ENCODE measurements at regions not wholly inside any gene's neighbourhood (a gene's known extent, or its start where the extent isn't known, plus 50 kb on each side); places are given as distances from the start of the nearest gene placed in this dataset.

- Histone ChIP-seq H3K9ac (ENCODE audit: low read depth in 1 of 2, low read length in 2 of 2) (no peak overlapping the region), H3K27ac (ENCODE audit: low read depth in 1 of 2, low read length in 2 of 2) (no peak overlapping the region), H3K9me3 (ENCODE audit: control insufficient read depth in 4 of 4, low read length in 3 of 4) (no peaks in the 10 kb centered on the region), H3K27me3 (ENCODE audit: control insufficient read depth in 4 of 4, insufficient read depth in 4 of 4, low read length in 3 of 4) (no peaks in the 10 kb centered on the region), H3K4me3 (ENCODE audit: low read depth in 1 of 3, low read length in 3 of 3) (no peak overlapping the region), H3K36me3 (ENCODE audit: control insufficient read depth in 4 of 4, insufficient read depth in 3 of 4, low read depth in 1 of 4, low read length in 3 of 4) (no peaks in the 10 kb centered on the region), H3K4me1 (ENCODE audit: control insufficient read depth in 4 of 4, insufficient read depth in 4 of 4, low read length in 3 of 4) (no peaks in the 10 kb centered on the region)
- DNase-seq (ENCODE audit: low spot score): no peak
- WGBS: 87% methylated on average over 7 of the region's 7 CpGs
- no peak for TF ChIP-seq HNF4A (conservative IDR thresholded peaks at IDR 0.05)
Measured at GRCh38 chr5:168153263-168153875, 138.1 kb upstream of the WWC1 start.

GRCh38 chr5:168153876-168154270 is 137.6 kb upstream of the WWC1 start:
- WGBS: 71% methylated on average over 6 of the region's 6 CpGs
- TF ChIP-seq RXRA (IDR thresholded peaks at IDR 0.05): no peak
- no peak overlapping the region for H3K9ac ChIP-seq (ENCODE audit: low read depth in 1 of 2, low read length in 2 of 2)
- DNase-seq (ENCODE audit: low spot score): no peak
- no peaks in the 10 kb centered on the region for H3K27me3 ChIP-seq (ENCODE audit: control insufficient read depth in 4 of 4, insufficient read depth in 4 of 4, low read length in 3 of 4)
- H3K9me3 ChIP-seq (ENCODE audit: control insufficient read depth in 4 of 4, low read length in 3 of 4): no peaks in the 10 kb centered on the region
- H3K36me3 ChIP-seq (ENCODE audit: control insufficient read depth in 4 of 4, insufficient read depth in 3 of 4, low read depth in 1 of 4, low read length in 3 of 4): no peaks in the 10 kb centered on the region
- H3K27ac ChIP-seq (ENCODE audit: low read depth in 1 of 2, low read length in 2 of 2): no peak overlapping the region
- H3K4me3 ChIP-seq (ENCODE audit: low read depth in 1 of 3, low read length in 3 of 3): no peak overlapping the region
- H3K4me1 ChIP-seq (ENCODE audit: control insufficient read depth in 4 of 4, insufficient read depth in 4 of 4, low read length in 3 of 4): no peaks in the 10 kb centered on the region

GRCh38 chr5:168155585-168155984 is 135.9 kb upstream of the WWC1 start:
- WGBS: 75% methylated on average over 2 of the region's 2 CpGs
- no peak overlapping the region for H3K9ac ChIP-seq (ENCODE audit: low read depth in 1 of 2, low read length in 2 of 2)

More at GRCh38 chr5:168155585-168155984, 135.9 kb upstream of the WWC1 start:
- Histone ChIP-seq H3K9me3 (ENCODE audit: control insufficient read depth in 4 of 4, low read length in 3 of 4) (no peaks in the 10 kb centered on the region), H3K4me1 (ENCODE audit: control insufficient read depth in 4 of 4, insufficient read depth in 4 of 4, low read length in 3 of 4) (no peaks in the 10 kb centered on the region), H3K36me3 (ENCODE audit: control insufficient read depth in 4 of 4, insufficient read depth in 3 of 4, low read depth in 1 of 4, low read length in 3 of 4) (no peaks in the 10 kb centered on the region), H3K27me3 (ENCODE audit: control insufficient read depth in 4 of 4, insufficient read depth in 4 of 4, low read length in 3 of 4) (no peaks in the 10 kb centered on the region), H3K4me3 (ENCODE audit: low read depth in 1 of 3, low read length in 3 of 3) (no peak overlapping the region), H3K27ac (ENCODE audit: low read depth in 1 of 2, low read length in 2 of 2) (no peak overlapping the region)
- TF ChIP-seq TAF1 (conservative IDR thresholded peaks at IDR 0.05) (no peak), EGR1 (IDR thresholded peaks at IDR 0.05; ENCODE audit: low read depth in 2 of 2) (no peak), YY1 (IDR thresholded peaks at IDR 0.05) (no peak), MAX (IDR thresholded peaks at IDR 0.05) (no peak), HNF4G (IDR thresholded peaks at IDR 0.05) (no peak), REST (IDR thresholded peaks at IDR 0.05) (no peak), ATF3 (IDR thresholded peaks at IDR 0.05) (no peak), FOXA1 (IDR thresholded peaks at IDR 0.05) (no peak)
- no peak for DNase-seq (ENCODE audit: low spot score)

All from liver (tissue), 7 donors.